Choroid plexus epithelial cell (primary cell): ENCODE measurements at regions not wholly inside any gene's neighbourhood (a gene's known extent, or its start where the extent isn't known, plus 50 kb on each side); places are given as distances from the start of the nearest gene placed in this dataset.
"Not testable (repeated sequence)": the region's sequence is repeated elsewhere in the genome, so short reads cannot be mapped to it uniquely, and the experiment has no call there.

Experiments
- DNase-seq: peaks from one replicate; pipeline ENCODE4 v3.0.0-alpha.2; 2010; ENCODE audit warnings: low read depth
- H3K4me3 ChIP-seq: 2 replicates; pipeline ENCODE4 v1.5.1; 2011; ENCODE audit warnings: low read depth, mild to moderate bottlenecking, control low read depth, low read length, moderate library complexity
- CTCF ChIP-seq: conservative IDR thresholded peaks from 2 replicates; pipeline ENCODE4 v1.5.1; 2011; ENCODE audit warnings: low read depth, mild to moderate bottlenecking, control low read depth, inconsistent platforms, low read length, moderate library complexity

GRCh38 chr7:79520543-79520942 lies 67.1 kb upstream of the MAGI2 start:
- DNase-seq, result no peak
- no peak for TF ChIP-seq CTCF
- no peak overlapping the region for H3K4me3 ChIP-seq

GRCh38 chr7:79515358-79515757 lies 61.9 kb upstream of the MAGI2 start:
- TF ChIP-seq CTCF, result no peak
- no peak overlapping the region for H3K4me3 ChIP-seq
- DNase-seq, result peak; percentile 23

- DNase-seq, result no peak
- TF ChIP-seq CTCF, result no peak
- no peak overlapping the region for H3K4me3 ChIP-seq
Measured at GRCh38 chr7:79513261-79513660, 59.8 kb upstream of the MAGI2 start.

GRCh38 chr7:79512261-79512660 lies 58.8 kb upstream of the MAGI2 start:
- DNase-seq, result no peak
- H3K4me3 ChIP-seq, result no peak overlapping the region
- TF ChIP-seq CTCF, result no peak

GRCh38 chr7:79511056-79511455 lies 57.6 kb upstream of the MAGI2 start:
- not testable (repeated sequence) for H3K4me3 ChIP-seq, DNase-seq

GRCh38 chr7:79507131-79507530 lies 53.7 kb upstream of the MAGI2 start:
- no peak for DNase-seq
- no peak overlapping the region for H3K4me3 ChIP-seq
- TF ChIP-seq CTCF, result no peak

- no peak for TF ChIP-seq CTCF
- H3K4me3 ChIP-seq, result no peak overlapping the region
- DNase-seq, result peak; percentile 81
Measured at GRCh38 chr7:79506481-79506880, 53.0 kb upstream of the MAGI2 start.
